ENCODE measurements at regions not wholly inside any gene's neighbourhood (a gene's known extent, or its start where the extent isn't known, plus 50 kb on each side); places are given as distances from the start of the nearest gene placed in this dataset.

DNA sequence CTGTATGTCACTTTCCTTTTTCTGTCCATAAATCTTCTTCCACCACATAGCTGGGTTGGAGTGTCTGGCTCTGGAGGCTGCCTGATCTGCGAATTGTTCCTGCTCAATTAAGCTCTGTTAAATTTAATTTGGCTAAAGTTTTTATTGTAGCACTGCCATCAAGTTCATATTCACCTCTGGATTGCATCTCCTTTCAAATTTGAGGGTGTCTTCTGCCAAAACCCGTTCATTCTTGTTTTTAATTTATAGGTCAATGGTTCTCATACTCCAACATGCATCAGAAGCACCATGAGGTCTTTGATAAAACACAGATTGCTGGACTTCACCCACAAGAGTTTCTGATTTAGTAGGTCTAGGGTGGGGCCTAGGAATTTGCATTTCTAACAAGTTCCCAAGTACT is 276.5 kb upstream of the NECTIN3 start:
- DNase-seq (ENCODE audit: extremely low spot score) = no peak
- TF ChIP-seq FOXM1 (IDR thresholded peaks at IDR 0.05; ENCODE audit: borderline replicate concordance) (no peak), HDGF (IDR thresholded peaks at IDR 0.05; ENCODE audit: borderline replicate concordance) (no peak), SUZ12 (IDR thresholded peaks at IDR 0.05) (no peak), ZNF384 (IDR thresholded peaks at IDR 0.05) (no peak), ARNT (IDR thresholded peaks at IDR 0.05) (no peak), ELF4 (IDR thresholded peaks at IDR 0.05) (no peak), SP1 (IDR thresholded peaks at IDR 0.05) (no peak), FOXA1 (IDR thresholded peaks at IDR 0.05) (no peak), FOXK2 (IDR thresholded peaks at IDR 0.05) (no peak), CTBP1 (IDR thresholded peaks at IDR 0.05; ENCODE audit: borderline replicate concordance) (no peak), BHLHE40 (IDR thresholded peaks at IDR 0.05; ENCODE audit: borderline replicate concordance) (no peak), TARDBP (IDR thresholded peaks at IDR 0.05) (no peak), L3MBTL2 (conservative IDR thresholded peaks at IDR 0.05) (no peak), NFRKB (IDR thresholded peaks at IDR 0.05) (no peak), LEF1 (IDR thresholded peaks at IDR 0.05; ENCODE audit: borderline replicate concordance) (no peak)
- TF ChIP-seq, protein P1, sequence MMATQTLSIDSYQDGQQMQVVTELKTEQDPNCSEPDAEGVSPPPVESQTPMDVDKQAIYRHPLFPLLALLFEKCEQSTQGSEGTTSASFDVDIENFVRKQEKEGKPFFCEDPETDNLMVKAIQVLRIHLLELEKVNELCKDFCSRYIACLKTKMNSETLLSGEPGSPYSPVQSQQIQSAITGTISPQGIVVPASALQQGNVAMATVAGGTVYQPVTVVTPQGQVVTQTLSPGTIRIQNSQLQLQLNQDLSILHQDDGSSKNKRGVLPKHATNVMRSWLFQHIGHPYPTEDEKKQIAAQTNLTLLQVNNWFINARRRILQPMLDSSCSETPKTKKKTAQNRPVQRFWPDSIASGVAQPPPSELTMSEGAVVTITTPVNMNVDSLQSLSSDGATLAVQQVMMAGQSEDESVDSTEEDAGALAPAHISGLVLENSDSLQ (IDR thresholded peaks at IDR 0.05) = no peak
- POLR2A ChIA-PET = no interaction called here
- CTCF ChIA-PET = no interaction called here

DNA sequence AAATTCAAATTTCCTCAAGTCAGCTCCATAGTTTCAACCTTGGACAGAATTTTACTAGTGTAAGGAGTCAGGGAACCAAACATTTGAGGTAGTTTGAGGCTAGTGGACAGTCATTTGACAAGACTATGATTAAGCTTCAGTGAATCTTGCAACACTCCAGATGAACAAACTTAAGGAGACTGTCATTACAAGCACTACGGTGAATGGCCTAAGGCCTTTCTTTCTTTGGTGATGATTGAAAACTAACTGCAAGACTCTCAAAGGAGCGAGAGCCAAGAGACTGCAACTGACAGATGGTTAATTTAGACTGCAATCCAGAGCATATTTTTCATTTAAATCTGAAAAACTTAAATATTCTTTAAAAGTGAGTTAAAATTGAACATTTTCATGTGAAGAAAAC is 272.3 kb upstream of the NECTIN3 start:
- DNase-seq (ENCODE audit: extremely low spot score) = no peak
- CTCF ChIA-PET = no interaction called here
- TF ChIP-seq NFRKB (IDR thresholded peaks at IDR 0.05) (no peak), FOXA1 (IDR thresholded peaks at IDR 0.05) (no peak), BHLHE40 (IDR thresholded peaks at IDR 0.05; ENCODE audit: borderline replicate concordance) (no peak), FOXM1 (IDR thresholded peaks at IDR 0.05; ENCODE audit: borderline replicate concordance) (no peak), SP1 (IDR thresholded peaks at IDR 0.05) (no peak), SUZ12 (IDR thresholded peaks at IDR 0.05) (no peak), TARDBP (IDR thresholded peaks at IDR 0.05) (no peak), ZNF384 (IDR thresholded peaks at IDR 0.05) (no peak), LEF1 (IDR thresholded peaks at IDR 0.05; ENCODE audit: borderline replicate concordance) (no peak), ARNT (IDR thresholded peaks at IDR 0.05) (no peak)
- TF ChIP-seq, protein P1 (IDR thresholded peaks at IDR 0.05) = no peak
- POLR2A ChIA-PET = no interaction called here

DNA sequence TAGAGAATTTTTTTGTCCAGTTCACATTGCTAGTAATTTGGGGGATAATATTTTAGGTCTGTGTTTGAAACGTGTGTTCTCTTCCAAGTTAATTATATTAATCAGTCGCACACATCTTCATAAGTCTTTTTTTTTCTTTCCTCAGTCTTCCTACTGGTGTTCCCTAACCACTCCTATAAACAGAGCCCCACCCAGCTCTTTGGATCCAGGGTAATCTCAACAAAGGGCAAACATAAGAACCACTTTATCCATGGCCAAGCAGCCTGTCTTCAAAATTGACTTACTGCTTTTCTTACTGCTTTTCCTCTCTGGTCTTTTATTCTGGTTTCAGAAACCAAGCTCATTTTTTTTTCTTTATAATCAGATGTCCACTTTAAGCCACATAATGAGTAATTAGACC is 266.8 kb upstream of the NECTIN3 start:
- no peak for DNase-seq (ENCODE audit: extremely low spot score)
- CTCF ChIA-PET = no interaction called here
- POLR2A ChIA-PET = no interaction called here
- TF ChIP-seq NFRKB (IDR thresholded peaks at IDR 0.05) (no peak), TARDBP (IDR thresholded peaks at IDR 0.05) (no peak), BHLHE40 (IDR thresholded peaks at IDR 0.05; ENCODE audit: borderline replicate concordance) (no peak), ARNT (IDR thresholded peaks at IDR 0.05) (no peak), L3MBTL2 (conservative IDR thresholded peaks at IDR 0.05) (no peak), SUZ12 (IDR thresholded peaks at IDR 0.05) (no peak), FOXK2 (IDR thresholded peaks at IDR 0.05) (no peak), ELF4 (IDR thresholded peaks at IDR 0.05) (no peak), LEF1 (IDR thresholded peaks at IDR 0.05; ENCODE audit: borderline replicate concordance) (no peak)
- TF ChIP-seq, protein P1 (IDR thresholded peaks at IDR 0.05) = no peak

DNA sequence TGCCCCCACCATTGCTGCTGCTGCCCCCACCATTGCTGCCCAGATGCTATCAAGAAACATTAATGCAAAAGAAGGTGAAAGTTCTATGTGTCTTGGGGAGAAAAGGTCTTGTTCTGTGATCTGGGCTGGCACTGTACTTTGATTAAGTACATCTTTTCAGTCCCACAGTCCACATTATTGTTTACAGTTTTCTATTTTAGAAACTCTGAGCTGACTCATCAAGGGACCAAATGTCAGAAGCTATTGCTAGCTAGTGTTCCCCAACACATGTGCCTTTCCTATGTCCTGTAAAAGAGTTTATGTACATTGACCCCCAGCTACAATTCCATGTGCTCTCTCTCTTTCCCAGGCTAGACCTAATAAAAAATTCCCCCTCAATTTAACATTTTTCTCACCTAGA is 264.7 kb upstream of the NECTIN3 start:
- POLR2A ChIA-PET = interaction anchor here (0.5 kb wide), 1 partner anchor 256 kb away, joined by 3 read pairs; no protein-coding TSS in a partner anchor
- TF ChIP-seq SUZ12 (IDR thresholded peaks at IDR 0.05) (no peak), ELF4 (IDR thresholded peaks at IDR 0.05) (no peak), BHLHE40 (IDR thresholded peaks at IDR 0.05; ENCODE audit: borderline replicate concordance) (no peak), TARDBP (IDR thresholded peaks at IDR 0.05) (no peak), FOXM1 (IDR thresholded peaks at IDR 0.05; ENCODE audit: borderline replicate concordance) (no peak), LEF1 (IDR thresholded peaks at IDR 0.05; ENCODE audit: borderline replicate concordance) (no peak), CTBP1 (IDR thresholded peaks at IDR 0.05; ENCODE audit: borderline replicate concordance) (no peak), NFRKB (IDR thresholded peaks at IDR 0.05) (no peak), ZNF384 (IDR thresholded peaks at IDR 0.05) (no peak), L3MBTL2 (conservative IDR thresholded peaks at IDR 0.05) (no peak), FOXA1 (IDR thresholded peaks at IDR 0.05) (no peak), ARNT (IDR thresholded peaks at IDR 0.05) (no peak), FOXK2 (IDR thresholded peaks at IDR 0.05) (no peak), HDGF (IDR thresholded peaks at IDR 0.05; ENCODE audit: borderline replicate concordance) (no peak), SP1 (IDR thresholded peaks at IDR 0.05) (no peak)
- TF ChIP-seq, protein P1 (IDR thresholded peaks at IDR 0.05) = no peak
- CTCF ChIA-PET = no interaction called here
- no peak for DNase-seq (ENCODE audit: extremely low spot score)

DNA sequence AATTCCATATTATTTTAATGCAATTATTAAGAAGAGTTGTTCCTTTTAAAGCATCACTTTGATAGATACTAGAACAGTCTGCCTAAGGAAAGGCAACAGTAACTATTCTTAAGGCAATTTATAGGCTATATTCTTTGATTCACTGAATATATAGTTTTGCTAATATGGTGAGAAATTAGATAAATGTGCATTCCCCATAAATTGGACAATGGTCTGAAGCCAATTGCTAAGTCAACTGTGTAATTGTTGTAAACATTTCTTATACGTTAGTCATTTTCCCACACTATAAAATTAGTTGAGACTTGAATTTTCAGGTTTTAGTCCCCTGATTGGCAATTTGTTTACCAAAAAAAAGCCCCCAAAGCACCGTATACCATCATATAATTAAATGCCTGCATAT is 263.0 kb upstream of the NECTIN3 start:
- ChIA-PET CTCF (no interaction called here), POLR2A (no interaction called here)
- DNase-seq (ENCODE audit: extremely low spot score) = no peak
- TF ChIP-seq ZNF384 (IDR thresholded peaks at IDR 0.05) (no peak), CTBP1 (IDR thresholded peaks at IDR 0.05; ENCODE audit: borderline replicate concordance) (no peak), ELF4 (IDR thresholded peaks at IDR 0.05) (no peak), TARDBP (IDR thresholded peaks at IDR 0.05) (no peak), L3MBTL2 (conservative IDR thresholded peaks at IDR 0.05) (no peak), LEF1 (IDR thresholded peaks at IDR 0.05; ENCODE audit: borderline replicate concordance) (no peak), FOXA1 (IDR thresholded peaks at IDR 0.05) (no peak), HDGF (IDR thresholded peaks at IDR 0.05; ENCODE audit: borderline replicate concordance) (no peak), SP1 (IDR thresholded peaks at IDR 0.05) (no peak), ARNT (IDR thresholded peaks at IDR 0.05) (no peak), FOXM1 (IDR thresholded peaks at IDR 0.05; ENCODE audit: borderline replicate concordance) (no peak), SUZ12 (IDR thresholded peaks at IDR 0.05) (no peak), FOXK2 (IDR thresholded peaks at IDR 0.05) (no peak), NFRKB (IDR thresholded peaks at IDR 0.05) (no peak)
- TF ChIP-seq, protein P1 (IDR thresholded peaks at IDR 0.05) = no peak

Measured in HEK293T (cell line).